ENCODE measurements at regions not wholly inside any gene's neighbourhood (a gene's known extent, or its start where the extent isn't known, plus 50 kb on each side); places are given as distances from the start of the nearest gene placed in this dataset.

DNA sequence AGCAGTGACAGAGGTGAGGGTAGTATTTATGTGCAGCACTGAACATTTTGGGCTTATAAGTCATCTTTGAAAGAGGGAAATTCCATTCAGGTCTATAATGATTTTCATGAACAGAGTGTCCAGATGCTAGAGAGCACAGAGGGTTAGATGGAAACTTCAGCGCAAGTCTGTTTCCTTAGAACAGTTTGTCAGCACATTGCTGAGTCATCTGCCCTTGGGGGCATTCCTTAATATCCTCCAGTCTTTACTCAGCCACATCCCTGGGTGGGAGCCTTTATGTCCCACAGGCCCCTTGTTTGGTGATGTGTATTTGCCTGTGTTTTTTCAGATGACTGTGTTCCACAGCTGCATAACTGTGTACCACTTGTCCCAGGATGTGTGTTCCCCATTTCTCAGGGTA is 138.5 kb upstream of the S1PR3 start:
- no peak overlapping the region for H3K4me2 ChIP-seq (ENCODE audit: low read depth, low read length, poor library complexity, severe bottlenecking)
- H3K27ac ChIP-seq (ENCODE audit: low read depth, low read length) = no peak overlapping the region

DNA sequence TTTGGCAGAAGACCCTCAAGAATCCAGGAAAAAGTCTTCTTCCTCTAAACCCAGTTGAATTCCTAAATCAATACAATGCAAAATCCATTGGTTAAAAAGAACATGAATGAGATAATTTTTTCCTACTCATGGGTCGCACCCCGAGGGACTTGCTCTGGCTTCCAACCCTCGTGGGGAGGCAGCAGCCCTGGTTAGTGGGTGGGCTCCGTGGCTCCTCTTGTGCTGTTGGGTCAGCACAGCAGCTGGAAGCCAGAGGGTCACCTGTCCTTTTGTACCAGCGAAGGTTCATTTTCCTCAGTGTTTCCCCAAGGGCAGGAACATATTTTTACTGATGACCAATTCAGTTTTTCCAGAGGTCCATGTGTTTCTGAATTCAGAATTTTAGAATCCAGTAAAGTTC is 120.6 kb upstream of the S1PR3 start:
- no peaks in the 10 kb centered on the region for H3K36me3 ChIP-seq (ENCODE audit: low read length)
- no peak overlapping the region for H3K27ac ChIP-seq (ENCODE audit: low read depth, low read length)
- no peak overlapping the region for H3K9ac ChIP-seq (ENCODE audit: low read length)
- H3K9me2 ChIP-seq (replicated peaks; ENCODE audit: insufficient read depth, low read length) = no peaks in the 10 kb centered on the region
- H3K27me3 ChIP-seq (ENCODE audit: low read length) = no peaks in the 10 kb centered on the region
- H3K9me3 ChIP-seq (ENCODE audit: insufficient read depth, low read length) = no peaks in the 10 kb centered on the region
- no peak overlapping the region for H3K4me3 ChIP-seq (ENCODE audit: insufficient read depth, low read length, poor library complexity, severe bottlenecking)
- no peak overlapping the region for H3K4me2 ChIP-seq (ENCODE audit: low read depth, low read length, poor library complexity, severe bottlenecking)
- TF ChIP-seq, protein P1, sequence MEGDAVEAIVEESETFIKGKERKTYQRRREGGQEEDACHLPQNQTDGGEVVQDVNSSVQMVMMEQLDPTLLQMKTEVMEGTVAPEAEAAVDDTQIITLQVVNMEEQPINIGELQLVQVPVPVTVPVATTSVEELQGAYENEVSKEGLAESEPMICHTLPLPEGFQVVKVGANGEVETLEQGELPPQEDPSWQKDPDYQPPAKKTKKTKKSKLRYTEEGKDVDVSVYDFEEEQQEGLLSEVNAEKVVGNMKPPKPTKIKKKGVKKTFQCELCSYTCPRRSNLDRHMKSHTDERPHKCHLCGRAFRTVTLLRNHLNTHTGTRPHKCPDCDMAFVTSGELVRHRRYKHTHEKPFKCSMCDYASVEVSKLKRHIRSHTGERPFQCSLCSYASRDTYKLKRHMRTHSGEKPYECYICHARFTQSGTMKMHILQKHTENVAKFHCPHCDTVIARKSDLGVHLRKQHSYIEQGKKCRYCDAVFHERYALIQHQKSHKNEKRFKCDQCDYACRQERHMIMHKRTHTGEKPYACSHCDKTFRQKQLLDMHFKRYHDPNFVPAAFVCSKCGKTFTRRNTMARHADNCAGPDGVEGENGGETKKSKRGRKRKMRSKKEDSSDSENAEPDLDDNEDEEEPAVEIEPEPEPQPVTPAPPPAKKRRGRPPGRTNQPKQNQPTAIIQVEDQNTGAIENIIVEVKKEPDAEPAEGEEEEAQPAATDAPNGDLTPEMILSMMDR (IDR thresholded peaks at IDR 0.05; ENCODE audit: insufficient read depth, low read length, poor library complexity, severe bottlenecking) = no peak
- no peak for TF ChIP-seq EZH2phosphoT487 (conservative IDR thresholded peaks at IDR 0.05; ENCODE audit: low read length)
- no peaks in the 10 kb centered on the region for H4K20me1 ChIP-seq (ENCODE audit: low read depth, low read length)
- H2AFZ ChIP-seq (ENCODE audit: low read depth, low read length, severe bottlenecking) = no peak overlapping the region
- no peaks in the 10 kb centered on the region for H3F3A ChIP-seq (ENCODE audit: insufficient read depth)
- no peaks in the 10 kb centered on the region for H3K79me2 ChIP-seq (ENCODE audit: insufficient read depth, low read length)

More for the DNA sequence above, 138.5 kb upstream of the S1PR3 start:
- Histone ChIP-seq H3K4me3 (ENCODE audit: insufficient read depth, low read length, poor library complexity, severe bottlenecking) (no peak overlapping the region), H3K9me3 (ENCODE audit: insufficient read depth, low read length) (no peaks in the 10 kb centered on the region), H3F3A (ENCODE audit: insufficient read depth) (no peaks in the 10 kb centered on the region), H4K20me1 (ENCODE audit: low read depth, low read length) (no peaks in the 10 kb centered on the region), H3K36me3 (ENCODE audit: low read length) (no peaks in the 10 kb centered on the region), H3K27me3 (ENCODE audit: low read length) (no peaks in the 10 kb centered on the region), H2AFZ (ENCODE audit: low read depth, low read length, severe bottlenecking) (no peak overlapping the region), H3K79me2 (ENCODE audit: insufficient read depth, low read length) (no peaks in the 10 kb centered on the region), H3K9ac (ENCODE audit: low read length) (no peak overlapping the region), H3K9me2 (replicated peaks; ENCODE audit: insufficient read depth, low read length) (no peaks in the 10 kb centered on the region)
- TF ChIP-seq, protein P1 (IDR thresholded peaks at IDR 0.05; ENCODE audit: insufficient read depth, low read length, poor library complexity, severe bottlenecking) = no peak
- TF ChIP-seq EZH2phosphoT487 (conservative IDR thresholded peaks at IDR 0.05; ENCODE audit: low read length) = no peak

DNA sequence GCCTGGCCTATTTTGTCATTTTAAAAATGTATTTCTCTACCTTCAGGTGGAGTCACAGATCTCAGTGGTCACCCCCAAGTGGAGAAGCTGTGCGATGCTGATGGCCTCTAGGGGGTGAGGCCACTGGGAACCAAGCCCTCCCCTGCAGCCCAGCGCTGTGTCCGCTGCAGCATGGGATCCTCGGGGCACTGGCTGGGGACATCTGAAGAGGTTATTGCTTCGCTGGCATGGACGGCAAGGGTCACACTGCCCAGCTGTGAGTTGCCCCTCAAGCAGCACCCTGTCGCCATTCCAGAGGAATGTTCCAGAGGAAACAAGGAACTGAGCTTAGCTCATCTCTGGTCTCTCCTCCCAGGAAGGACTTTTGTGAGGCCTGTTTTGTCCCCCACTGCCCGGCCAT is 119.6 kb upstream of the S1PR3 start:
- TF ChIP-seq EZH2phosphoT487 (conservative IDR thresholded peaks at IDR 0.05; ENCODE audit: low read length) = no peak
- TF ChIP-seq, protein P1 (IDR thresholded peaks at IDR 0.05; ENCODE audit: insufficient read depth, low read length, poor library complexity, severe bottlenecking) = no peak
- Histone ChIP-seq H3K9ac (ENCODE audit: low read length) (no peak overlapping the region), H3K36me3 (ENCODE audit: low read length) (no peaks in the 10 kb centered on the region), H3F3A (ENCODE audit: insufficient read depth) (no peaks in the 10 kb centered on the region), H3K9me3 (ENCODE audit: insufficient read depth, low read length) (no peaks in the 10 kb centered on the region), H3K4me2 (ENCODE audit: low read depth, low read length, poor library complexity, severe bottlenecking) (no peak overlapping the region), H3K27me3 (ENCODE audit: low read length) (no peaks in the 10 kb centered on the region), H4K20me1 (ENCODE audit: low read depth, low read length) (no peaks in the 10 kb centered on the region), H3K27ac (ENCODE audit: low read depth, low read length) (no peak overlapping the region), H3K9me2 (replicated peaks; ENCODE audit: insufficient read depth, low read length) (no peaks in the 10 kb centered on the region), H3K79me2 (ENCODE audit: insufficient read depth, low read length) (no peaks in the 10 kb centered on the region), H2AFZ (ENCODE audit: low read depth, low read length, severe bottlenecking) (no peak overlapping the region), H3K4me3 (ENCODE audit: insufficient read depth, low read length, poor library complexity, severe bottlenecking) (no peak overlapping the region)

Measured in SU-DHL-6 (cell line).